ENCODE measurements at regions not wholly inside any gene's neighbourhood (a gene's known extent, or its start where the extent isn't known, plus 50 kb on each side); places are given as distances from the start of the nearest gene placed in this dataset.

DNA sequence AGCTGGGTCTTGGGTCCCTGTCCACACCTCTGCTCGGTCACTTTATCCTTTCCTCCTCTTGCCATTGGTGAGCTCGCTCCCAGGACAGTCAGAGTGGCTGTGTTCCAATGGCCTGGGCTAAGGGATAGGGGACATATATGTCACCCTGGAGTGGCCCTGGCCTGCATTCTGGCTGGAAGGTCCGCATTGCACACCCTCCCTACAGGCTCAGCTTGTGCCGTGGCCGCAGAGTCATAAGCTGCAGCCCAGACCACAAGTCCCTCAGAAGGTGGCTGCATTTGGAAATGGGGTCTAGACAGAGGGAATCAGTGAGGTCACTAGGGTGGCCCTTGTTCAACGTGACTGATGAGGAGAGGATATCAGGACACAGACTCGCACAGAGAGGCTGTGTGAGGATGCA, 363.8 kb upstream of the SHH start:
- TF ChIP-seq, protein P1, sequence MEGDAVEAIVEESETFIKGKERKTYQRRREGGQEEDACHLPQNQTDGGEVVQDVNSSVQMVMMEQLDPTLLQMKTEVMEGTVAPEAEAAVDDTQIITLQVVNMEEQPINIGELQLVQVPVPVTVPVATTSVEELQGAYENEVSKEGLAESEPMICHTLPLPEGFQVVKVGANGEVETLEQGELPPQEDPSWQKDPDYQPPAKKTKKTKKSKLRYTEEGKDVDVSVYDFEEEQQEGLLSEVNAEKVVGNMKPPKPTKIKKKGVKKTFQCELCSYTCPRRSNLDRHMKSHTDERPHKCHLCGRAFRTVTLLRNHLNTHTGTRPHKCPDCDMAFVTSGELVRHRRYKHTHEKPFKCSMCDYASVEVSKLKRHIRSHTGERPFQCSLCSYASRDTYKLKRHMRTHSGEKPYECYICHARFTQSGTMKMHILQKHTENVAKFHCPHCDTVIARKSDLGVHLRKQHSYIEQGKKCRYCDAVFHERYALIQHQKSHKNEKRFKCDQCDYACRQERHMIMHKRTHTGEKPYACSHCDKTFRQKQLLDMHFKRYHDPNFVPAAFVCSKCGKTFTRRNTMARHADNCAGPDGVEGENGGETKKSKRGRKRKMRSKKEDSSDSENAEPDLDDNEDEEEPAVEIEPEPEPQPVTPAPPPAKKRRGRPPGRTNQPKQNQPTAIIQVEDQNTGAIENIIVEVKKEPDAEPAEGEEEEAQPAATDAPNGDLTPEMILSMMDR (IDR thresholded peaks at IDR 0.05), result no peak

DNA sequence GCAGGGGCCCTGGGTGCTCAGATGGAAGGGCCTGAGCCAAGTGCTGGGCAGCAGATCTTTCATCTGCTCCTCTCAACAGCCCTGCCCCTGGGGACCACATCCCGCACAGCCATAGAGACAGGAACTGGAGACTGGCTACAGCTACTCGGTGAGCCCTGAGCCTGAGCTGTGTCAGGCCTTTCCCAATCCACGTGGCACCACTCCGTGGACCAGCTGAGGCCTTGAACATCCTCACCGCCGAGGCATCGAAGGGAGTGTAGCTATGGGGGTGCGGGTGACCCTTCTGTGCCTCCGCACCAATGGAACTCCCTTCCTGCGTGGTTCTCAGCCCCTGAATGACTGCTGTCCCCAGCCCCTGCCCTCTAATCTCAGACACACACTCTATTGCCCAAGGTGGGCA, 362.7 kb upstream of the SHH start:
- TF ChIP-seq, protein P1 (IDR thresholded peaks at IDR 0.05), result no peak

DNA sequence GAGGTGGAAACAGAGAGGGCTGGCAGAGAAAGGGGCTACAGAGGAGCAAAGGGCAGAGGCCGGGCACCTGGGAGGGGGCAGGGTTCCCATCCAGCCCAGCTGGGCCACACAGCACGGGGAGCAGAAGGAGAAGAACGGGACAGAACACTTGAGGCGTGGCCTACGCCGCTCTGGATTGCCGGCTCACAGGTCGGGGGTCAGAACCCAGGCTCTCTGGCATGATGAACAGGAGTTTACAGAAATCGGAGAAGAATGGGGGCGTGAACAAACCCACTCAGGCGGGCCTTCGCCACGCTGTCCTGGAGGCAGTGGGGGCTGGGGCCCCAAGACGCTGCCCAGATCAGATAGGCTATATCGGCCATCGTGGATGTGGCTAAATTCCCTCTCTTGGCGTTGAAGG, 362.2 kb upstream of the SHH start:
- TF ChIP-seq, protein P1 (IDR thresholded peaks at IDR 0.05), result no peak

DNA sequence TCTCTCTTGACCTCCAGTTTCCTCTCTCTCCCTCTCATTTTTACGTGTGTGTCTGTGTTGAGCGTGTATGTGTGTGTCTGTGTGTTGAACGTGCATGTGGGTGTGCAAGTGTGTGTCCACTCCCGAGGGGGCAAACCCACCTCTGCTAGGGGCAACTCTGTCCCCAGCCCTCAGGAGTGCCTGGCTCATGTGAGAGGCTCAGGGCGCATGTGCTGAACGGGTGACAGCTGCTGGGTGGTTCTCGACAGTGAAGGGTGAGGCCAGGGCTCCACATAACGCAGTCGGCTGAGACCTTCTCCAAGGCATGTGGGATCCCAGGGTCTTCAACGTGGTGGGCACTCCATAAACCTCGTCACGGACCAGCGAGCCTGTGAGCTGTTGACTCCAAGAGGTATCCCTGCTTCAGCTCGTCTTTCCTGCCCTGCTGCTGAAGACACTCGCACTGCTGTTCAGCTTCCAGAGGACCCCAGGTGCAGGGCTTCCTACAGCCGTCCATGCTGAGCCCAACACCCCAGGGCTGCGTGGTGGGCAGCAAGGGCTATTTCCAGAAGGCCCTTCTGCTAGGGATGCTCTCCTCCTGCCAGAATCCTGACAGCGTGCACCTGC, 361.6 kb upstream of the SHH start:
- TF ChIP-seq, protein P1 (IDR thresholded peaks at IDR 0.05), result no peak

DNA sequence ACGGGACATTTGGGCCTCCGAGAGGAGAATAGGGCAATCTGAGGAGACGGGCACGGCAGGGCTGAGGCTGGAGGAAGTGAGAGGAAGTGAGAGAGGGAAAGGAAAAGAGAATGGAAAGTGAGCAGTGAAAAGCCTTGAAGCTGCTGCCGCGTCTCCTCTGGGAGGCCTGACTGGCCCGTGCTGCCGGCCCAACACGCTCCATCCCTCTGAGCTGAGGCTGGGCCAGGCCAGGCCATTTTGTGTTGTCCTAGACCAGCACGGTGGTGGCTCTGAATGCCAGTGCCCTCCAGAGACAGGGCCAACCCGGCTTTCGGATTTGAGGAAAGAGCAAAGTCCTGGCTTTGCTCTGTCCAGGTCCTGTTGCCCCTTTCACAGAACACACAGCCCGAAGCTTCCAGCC, 361.1 kb upstream of the SHH start:
- TF ChIP-seq, protein P1 (IDR thresholded peaks at IDR 0.05), result no peak

DNA sequence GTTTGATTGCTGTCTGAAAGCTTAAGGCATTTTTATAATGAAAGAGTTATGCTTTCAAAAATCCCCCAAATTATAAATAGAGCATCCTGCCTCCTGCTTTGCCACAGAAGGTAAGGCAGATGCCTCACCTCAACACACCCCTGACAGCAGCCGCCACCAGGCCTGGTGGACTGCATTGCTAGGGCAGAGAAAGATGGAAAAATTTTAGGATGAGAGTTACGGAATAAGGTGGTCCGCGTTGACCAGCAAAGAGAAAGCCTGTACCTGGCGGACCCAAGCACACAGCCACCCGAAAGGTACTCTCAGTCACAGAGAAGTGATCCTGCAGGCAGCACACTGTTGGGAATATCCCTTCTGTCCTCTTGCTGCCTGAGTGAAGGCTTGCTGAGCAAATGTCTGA, 360.4 kb upstream of the SHH start:
- TF ChIP-seq, protein P1 (IDR thresholded peaks at IDR 0.05), result no peak

DNA sequence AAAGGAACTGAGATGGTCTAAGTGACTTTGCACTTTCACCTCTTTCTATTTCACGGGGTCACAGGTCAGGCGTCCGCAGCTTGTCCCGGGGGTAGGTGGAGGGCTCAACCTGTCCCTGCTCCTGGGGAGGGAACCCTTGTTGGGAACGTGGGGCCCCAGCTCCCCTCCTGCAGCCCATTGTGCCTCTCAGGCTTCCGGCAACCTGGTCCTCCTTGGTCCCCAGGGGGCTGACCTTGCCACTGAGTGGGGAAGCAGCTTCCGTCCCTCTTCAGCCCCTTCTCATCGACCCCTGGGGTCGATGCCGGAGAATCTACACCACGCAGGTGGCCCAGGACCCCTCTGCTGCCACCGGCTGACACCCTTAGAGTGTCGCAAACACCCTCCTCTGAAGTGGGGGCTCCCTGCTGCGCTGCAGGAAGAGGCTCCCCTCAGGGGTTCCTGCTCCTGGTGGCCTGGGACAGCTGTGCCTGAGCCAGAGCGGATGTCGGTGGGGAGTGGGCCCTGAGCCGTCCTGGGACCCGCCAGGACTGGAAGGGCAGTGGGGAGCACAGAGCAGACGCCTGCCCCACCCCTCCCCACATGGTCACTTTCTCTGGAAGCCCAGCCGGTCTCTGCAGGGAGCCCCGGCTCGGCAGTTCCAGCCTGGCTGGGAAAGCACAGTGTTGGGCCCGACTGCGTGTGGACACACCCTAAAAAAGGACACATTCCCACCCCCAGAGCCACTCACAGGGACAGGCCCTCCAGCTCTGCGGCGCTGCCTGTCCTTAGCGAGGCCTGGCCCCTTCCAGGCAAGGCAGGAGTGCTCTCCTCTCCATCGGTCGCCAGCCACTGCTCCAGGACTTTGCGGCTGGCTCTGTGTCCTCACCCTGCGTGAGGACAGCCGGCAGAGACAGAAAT, 357.5 kb upstream of the SHH start:
- TF ChIP-seq, protein P1 (IDR thresholded peaks at IDR 0.05), result no peak
